Kidney capillary endothelial cell (primary cell): ENCODE measurements at regions not wholly inside any gene's neighbourhood (a gene's known extent, or its start where the extent isn't known, plus 50 kb on each side); places are given as distances from the start of the nearest gene placed in this dataset.
"Not testable (repeated sequence)": the region's sequence is repeated elsewhere in the genome, so short reads cannot be mapped to it uniquely, and the experiment has no call there.

Source experiments
- DNase-seq: peaks from one replicate; pipeline ENCODE4 v3.0.0-alpha.2; 2018; ENCODE audit warnings: low spot score

DNA sequence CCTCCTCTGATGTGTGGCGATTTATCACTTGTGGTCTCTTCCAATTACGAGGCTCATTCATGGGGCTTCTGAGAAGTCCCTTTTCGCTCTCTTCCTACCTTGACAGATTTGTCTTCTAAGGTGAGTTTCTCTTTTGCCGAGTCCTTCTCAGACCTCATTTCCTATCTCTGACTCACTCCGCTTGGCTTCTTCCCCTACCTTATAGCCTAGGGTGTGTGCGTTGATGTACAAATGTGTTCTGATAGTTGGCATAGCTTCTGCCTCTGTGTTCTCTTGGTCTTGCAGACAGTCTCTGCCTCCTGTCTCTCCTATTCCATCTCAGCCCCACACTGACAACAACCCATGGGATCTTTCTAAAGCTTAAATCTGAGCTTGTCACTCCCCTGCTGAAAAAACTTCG, 56.9 kb upstream of the SHB start:
- DNase-seq = no peak

GRCh38 chr9:38123359-38123758, 54.3 kb upstream of the SHB start:
- not testable (repeated sequence) for DNase-seq

GRCh38 chr9:38120961-38121360, 51.9 kb upstream of the SHB start:
- DNase-seq = no peak

DNA sequence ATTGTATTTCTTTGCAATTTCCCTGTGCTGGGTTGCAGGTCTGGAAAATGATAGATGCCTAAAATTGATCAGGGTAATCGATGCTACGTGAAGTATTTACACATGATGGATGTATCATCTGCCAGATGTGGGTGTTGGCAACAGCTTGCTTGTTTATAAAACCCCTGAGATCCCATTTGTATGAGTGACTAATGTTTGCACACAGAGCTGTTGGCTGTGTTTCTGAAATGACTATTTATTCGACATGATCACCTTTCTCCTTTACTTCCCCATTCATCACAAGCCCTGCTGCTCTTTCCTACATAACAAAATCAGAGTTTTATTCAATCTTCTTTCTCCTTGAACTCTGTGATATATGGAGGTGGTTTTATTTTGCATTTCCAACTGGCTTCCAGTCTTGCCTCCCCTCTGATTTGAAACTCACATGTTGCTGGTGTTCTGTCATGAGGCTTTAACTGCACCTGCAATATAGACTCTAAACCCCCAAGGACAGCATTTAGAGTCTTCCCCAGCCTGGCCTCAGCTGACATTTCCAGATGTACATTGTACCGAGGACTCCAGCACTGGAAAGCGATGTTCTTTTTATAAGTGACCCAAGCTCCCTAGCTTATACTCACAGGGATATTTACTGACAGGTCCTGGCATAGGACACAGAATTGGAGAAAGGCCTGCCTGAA, 50.7 kb upstream of the SHB start:
- DNase-seq = no peak

- DNase-seq = no peak
These were observed 49.9 kb upstream of the SHB start for GRCh38 chr9:38118862-38119438.
